ENCODE measurements at regions not wholly inside any gene's neighbourhood (a gene's known extent, or its start where the extent isn't known, plus 50 kb on each side); places are given as distances from the start of the nearest gene placed in this dataset.
A peak's percentile ranks its signal among the peaks of the same experiment; 100 is the strongest.

GRCh38 chr12:90253136-90253535 is 544.5 kb upstream of the ATP2B1 start:
- Histone ChIP-seq H3K9me3 (replicated peaks; ENCODE audit: control insufficient read depth, insufficient read depth, low read length) (no peaks in the 10 kb centered on the region), H3K4me3 (replicated peaks in 1 of 3; ENCODE audit: insufficient read depth in 1 of 3, low read depth in 1 of 3, low read length in 3 of 3) (no peak overlapping the region), H3K79me2 (ENCODE audit: control insufficient read depth, insufficient read depth, low read length) (no peaks in the 10 kb centered on the region), H3K9ac (replicated peaks; ENCODE audit: extremely low read depth, insufficient read depth, low read length) (no peak overlapping the region), H3K4me1 (ENCODE audit: control insufficient read depth, extremely low read depth, insufficient read depth, low read length) (peaks cover 21% of the 10 kb centered on the region), H3K4me2 (ENCODE audit: insufficient read depth, low read length) (no peak overlapping the region), H3K9me1 (replicated peaks; ENCODE audit: control insufficient read depth, extremely low read depth, insufficient read depth, low read length) (no peaks in the 10 kb centered on the region), H4K20me1 (replicated peaks; ENCODE audit: control insufficient read depth, extremely low read depth, insufficient read depth, low read length) (no peaks in the 10 kb centered on the region), H3K36me3 (ENCODE audit: control insufficient read depth in 2 of 2, extremely low read depth in 1 of 2, insufficient read depth in 2 of 2, low read length in 2 of 2) (no peaks in the 10 kb centered on the region), H2AFZ (ENCODE audit: low read depth, low read length) (no peak overlapping the region), H3K27ac (ENCODE audit: insufficient read depth, low read depth, low read length) (peak overlapping the region; percentile 47), H3K27me3 (ENCODE audit: control insufficient read depth in 2 of 2, insufficient read depth in 2 of 2, low read length in 2 of 2) (no peaks in the 10 kb centered on the region)
- CTCF ChIA-PET = interaction anchor here (0.6 to 1.5 kb wide), 7 partner anchors 8 to 709 kb away, joined by 3 to 9 read pairs (median 4); no protein-coding TSS in a partner anchor
- intact Hi-C loops (cut with micrococcal nuclease) = loop anchor here (1.0 to 10.0 kb wide), 6 partner anchors 24 to 388 kb away; no protein-coding TSS in a partner anchor
- POLR2A ChIA-PET = no interaction called here
- DNase-seq (ENCODE audit: low read depth, low spot score) (no peak), FAIRE-seq (no peak)
- TF ChIP-seq POLR2AphosphoS5 (IDR thresholded peaks at IDR 0.05; ENCODE audit: insufficient read depth, low read depth, low read length) (no peak), JUN (IDR thresholded peaks at IDR 0.05; ENCODE audit: borderline replicate concordance, insufficient read depth, insufficient read length, low read depth) (no peak), FOS (IDR thresholded peaks at IDR 0.05; ENCODE audit: borderline replicate concordance, insufficient read depth, low read length) (no peak), EZH2 (IDR thresholded peaks at IDR 0.05; ENCODE audit: borderline replicate concordance, low read depth, low read length, severe bottlenecking) (no peak), MYC (IDR thresholded peaks at IDR 0.05; ENCODE audit: low read depth, low read length) (no peak), POLR2A (IDR thresholded peaks at IDR 0.05; ENCODE audit: low read depth, low read length) (no peak), GATA2 (IDR thresholded peaks at IDR 0.05; ENCODE audit: insufficient read depth, insufficient read length, low read depth, low read length) (no peak)
- TF ChIP-seq, protein P1, sequence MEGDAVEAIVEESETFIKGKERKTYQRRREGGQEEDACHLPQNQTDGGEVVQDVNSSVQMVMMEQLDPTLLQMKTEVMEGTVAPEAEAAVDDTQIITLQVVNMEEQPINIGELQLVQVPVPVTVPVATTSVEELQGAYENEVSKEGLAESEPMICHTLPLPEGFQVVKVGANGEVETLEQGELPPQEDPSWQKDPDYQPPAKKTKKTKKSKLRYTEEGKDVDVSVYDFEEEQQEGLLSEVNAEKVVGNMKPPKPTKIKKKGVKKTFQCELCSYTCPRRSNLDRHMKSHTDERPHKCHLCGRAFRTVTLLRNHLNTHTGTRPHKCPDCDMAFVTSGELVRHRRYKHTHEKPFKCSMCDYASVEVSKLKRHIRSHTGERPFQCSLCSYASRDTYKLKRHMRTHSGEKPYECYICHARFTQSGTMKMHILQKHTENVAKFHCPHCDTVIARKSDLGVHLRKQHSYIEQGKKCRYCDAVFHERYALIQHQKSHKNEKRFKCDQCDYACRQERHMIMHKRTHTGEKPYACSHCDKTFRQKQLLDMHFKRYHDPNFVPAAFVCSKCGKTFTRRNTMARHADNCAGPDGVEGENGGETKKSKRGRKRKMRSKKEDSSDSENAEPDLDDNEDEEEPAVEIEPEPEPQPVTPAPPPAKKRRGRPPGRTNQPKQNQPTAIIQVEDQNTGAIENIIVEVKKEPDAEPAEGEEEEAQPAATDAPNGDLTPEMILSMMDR (IDR thresholded peaks at IDR 0.05; ENCODE audit: extremely low read depth in 1 of 2, insufficient read depth in 1 of 2, low read depth in 1 of 2, low read length in 2 of 2) = no peak
- TF ChIP-seq, protein P2, sequence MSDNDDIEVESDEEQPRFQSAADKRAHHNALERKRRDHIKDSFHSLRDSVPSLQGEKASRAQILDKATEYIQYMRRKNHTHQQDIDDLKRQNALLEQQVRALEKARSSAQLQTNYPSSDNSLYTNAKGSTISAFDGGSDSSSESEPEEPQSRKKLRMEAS (IDR thresholded peaks at IDR 0.05; ENCODE audit: insufficient read depth, insufficient read length) = no peak
- dilution Hi-C loops (cut with MboI; ENCODE audit: extremely low pct_ligation_motif_present, low sequenced_read_pairs) = no loop called here
- no TSS peak for BruUV-seq (replicated peaks)
